HG02763 (cell line): ENCODE measurements at regions not wholly inside any gene's neighbourhood (a gene's known extent, or its start where the extent isn't known, plus 50 kb on each side); places are given as distances from the start of the nearest gene placed in this dataset.
"Not testable (repeated sequence)": the region's sequence is repeated elsewhere in the genome, so short reads cannot be mapped to it uniquely, and the experiment has no call there.

Experiments
- ATAC-seq: cut with Tn5 transposase; IDR thresholded peaks from one replicate; pipeline ENCODE4 v1.9.1; 2021; ENCODE audit warnings: mild to moderate bottlenecking, moderate library complexity; ENCODE audit not compliant: unreplicated experiment

- ATAC-seq, result not testable (repeated sequence)
These were observed 382.6 kb upstream of the TGIF2LX start for GRCh38 chrX:89539150-89539549.

GRCh38 chrX:89557146-89557545, 364.6 kb upstream of the TGIF2LX start:
- ATAC-seq, result not testable (repeated sequence)

- ATAC-seq, result not testable (repeated sequence)
These were observed 359.6 kb upstream of the TGIF2LX start for GRCh38 chrX:89562079-89562478.

- ATAC-seq, result not testable (repeated sequence)
These were observed 358.6 kb upstream of the TGIF2LX start for GRCh38 chrX:89563107-89563506.

GRCh38 chrX:89567787-89568186, 353.9 kb upstream of the TGIF2LX start:
- ATAC-seq, result not testable (repeated sequence)

GRCh38 chrX:89581868-89582267, 339.8 kb upstream of the TGIF2LX start:
- ATAC-seq, result not testable (repeated sequence)

- ATAC-seq, result not testable (repeated sequence)
These were observed 289.9 kb upstream of the TGIF2LX start for GRCh38 chrX:89631858-89632257.

- ATAC-seq, result not testable (repeated sequence)
These were observed 285.8 kb upstream of the TGIF2LX start for GRCh38 chrX:89635887-89636286.

- not testable (repeated sequence) for ATAC-seq
These were observed 263.0 kb upstream of the TGIF2LX start for GRCh38 chrX:89658662-89659061.

- not testable (repeated sequence) for ATAC-seq
These were observed 215.2 kb upstream of the TGIF2LX start for GRCh38 chrX:89706481-89706880.

GRCh38 chrX:89707363-89707927, 214.3 kb upstream of the TGIF2LX start:
- ATAC-seq, result not testable (repeated sequence)

GRCh38 chrX:89734367-89734766, 187.3 kb upstream of the TGIF2LX start:
- ATAC-seq, result not testable (repeated sequence)

GRCh38 chrX:89756466-89756865, 165.2 kb upstream of the TGIF2LX start:
- not testable (repeated sequence) for ATAC-seq

GRCh38 chrX:89757767-89758166, 163.9 kb upstream of the TGIF2LX start:
- not testable (repeated sequence) for ATAC-seq

- not testable (repeated sequence) for ATAC-seq
These were observed 162.5 kb upstream of the TGIF2LX start for GRCh38 chrX:89759076-89759685.

GRCh38 chrX:89771639-89772038, 150.1 kb upstream of the TGIF2LX start:
- ATAC-seq, result not testable (repeated sequence)

GRCh38 chrX:89811440-89811839, 110.3 kb upstream of the TGIF2LX start:
- ATAC-seq, result not testable (repeated sequence)

- ATAC-seq, result not testable (repeated sequence)
These were observed 82.0 kb upstream of the TGIF2LX start for GRCh38 chrX:89839723-89840122.

GRCh38 chrX:89871662-89872061, 50.0 kb upstream of the TGIF2LX start:
- peak; percentile 77 for ATAC-seq
